HG03565 (cell line): ENCODE measurements at regions not wholly inside any gene's neighbourhood (a gene's known extent, or its start where the extent isn't known, plus 50 kb on each side); places are given as distances from the start of the nearest gene placed in this dataset.
A peak's percentile ranks its signal among the peaks of the same experiment; 100 is the strongest.
"Not testable (repeated sequence)": the region's sequence is repeated elsewhere in the genome, so short reads cannot be mapped to it uniquely, and the experiment has no call there.

ENCODE experiments used
- ATAC-seq: cut with Tn5 transposase; IDR thresholded peaks from one replicate; pipeline ENCODE4 v1.9.1; 2021; ENCODE audit warnings: mild to moderate bottlenecking, moderate library complexity; ENCODE audit not compliant: unreplicated experiment

DNA sequence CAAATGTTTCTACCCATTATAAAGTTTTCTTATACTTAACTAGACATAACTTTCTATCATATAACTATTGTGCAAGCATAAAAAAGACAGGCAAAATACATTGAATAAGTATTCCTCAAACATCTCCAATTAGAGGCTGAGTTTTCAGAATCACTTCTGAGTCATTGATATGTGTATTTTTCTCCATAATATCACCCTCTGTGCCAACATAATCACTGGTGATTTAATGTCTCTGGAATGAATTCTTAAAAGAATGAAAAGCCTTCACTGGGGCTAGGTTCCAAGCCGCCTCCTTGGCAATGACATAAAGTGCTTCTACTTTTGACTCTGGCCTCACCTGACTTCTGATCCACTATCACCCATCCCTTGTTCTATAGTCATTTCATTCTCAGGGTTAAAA, 197.0 kb upstream of the E2F8 start:
- ATAC-seq, result no peak

DNA sequence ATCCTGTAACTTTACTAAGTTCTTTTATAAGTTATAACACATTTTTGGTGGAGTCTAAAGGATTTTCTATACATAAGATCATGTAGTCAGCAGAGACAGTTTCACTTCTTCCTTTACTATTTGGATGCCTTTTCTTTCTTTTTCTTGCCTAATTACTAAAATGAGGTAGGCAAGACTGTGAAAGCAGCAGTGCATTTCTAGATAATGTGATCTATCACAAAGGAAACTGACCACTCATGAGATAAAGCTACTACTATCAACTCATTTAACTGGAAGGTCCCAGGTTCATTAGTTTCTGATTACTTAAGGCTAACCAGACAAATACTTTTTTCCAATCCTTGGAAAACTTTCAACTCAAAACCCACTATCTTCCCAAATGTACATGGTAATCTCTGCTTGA, 196.2 kb upstream of the E2F8 start:
- ATAC-seq, result peak; percentile 32

DNA sequence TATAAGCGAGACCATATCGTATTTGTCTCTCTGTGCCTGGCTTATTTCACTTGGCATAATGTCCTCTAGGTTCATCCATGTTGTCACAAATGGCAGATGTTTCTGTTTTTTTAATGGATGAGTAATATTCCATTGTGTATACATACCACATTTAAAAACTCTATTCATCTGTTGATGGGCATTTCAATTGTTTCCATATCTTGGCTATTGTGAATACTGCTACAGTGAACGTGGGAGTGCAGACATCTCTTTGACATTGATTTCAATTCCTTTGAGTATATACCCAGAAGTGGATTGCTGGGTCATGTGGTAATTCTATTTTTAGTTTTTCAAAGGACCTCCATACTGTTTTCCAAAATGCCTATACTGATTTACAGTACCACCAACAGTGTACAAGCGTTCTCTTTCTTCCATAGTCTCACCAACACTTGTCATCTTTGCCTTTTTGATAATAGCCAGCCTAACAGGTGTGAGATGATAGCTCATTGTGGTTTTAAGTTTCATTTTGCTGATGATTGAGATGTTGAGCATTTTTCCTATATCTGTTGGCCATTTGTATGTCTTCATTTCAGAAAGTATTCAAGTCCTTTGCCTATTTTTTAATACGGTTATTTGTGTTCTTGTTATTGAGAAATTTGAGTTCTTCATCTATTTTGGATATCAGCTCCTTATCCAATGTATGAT, 194.7 kb upstream of the E2F8 start:
- no peak for ATAC-seq

DNA sequence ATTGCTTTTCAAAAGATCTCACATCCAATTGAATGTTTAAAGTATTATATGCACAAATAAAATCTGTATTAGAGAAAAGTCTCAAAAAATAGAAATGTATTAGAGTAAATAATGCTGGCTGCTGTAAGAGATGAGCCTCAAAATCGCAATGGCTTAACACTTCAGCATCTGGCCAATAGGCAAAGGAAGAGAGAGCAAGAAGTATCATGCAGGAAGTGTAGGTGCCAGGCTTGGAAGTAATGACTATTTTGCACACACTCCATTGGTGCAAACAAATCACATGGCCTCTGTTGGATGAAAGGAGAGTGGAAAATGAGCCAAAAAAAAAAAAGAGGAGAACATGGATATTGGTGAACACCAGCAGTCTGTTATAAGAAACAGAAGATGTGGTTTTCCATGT, 193.0 kb upstream of the E2F8 start:
- no peak for ATAC-seq

DNA sequence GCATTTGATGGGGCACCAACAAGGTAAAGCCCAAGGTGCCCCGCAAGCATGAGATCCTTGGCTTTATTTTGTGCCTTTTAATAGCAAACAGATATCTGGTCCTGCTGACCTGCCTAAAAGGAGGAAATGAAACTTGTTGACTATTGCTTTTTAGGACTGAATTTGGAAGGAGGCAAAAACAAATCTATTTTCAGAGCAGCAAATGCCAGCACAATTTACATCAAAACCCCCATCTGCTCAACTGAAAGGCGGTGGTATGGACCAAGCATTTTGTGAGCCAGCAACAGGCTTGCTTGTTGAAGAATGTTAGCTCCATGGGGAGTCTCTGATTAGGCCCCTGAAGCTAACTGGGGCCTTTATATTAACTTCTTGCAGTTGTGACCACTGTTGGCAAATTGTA, 192.6 kb upstream of the E2F8 start:
- peak; percentile 47 for ATAC-seq

DNA sequence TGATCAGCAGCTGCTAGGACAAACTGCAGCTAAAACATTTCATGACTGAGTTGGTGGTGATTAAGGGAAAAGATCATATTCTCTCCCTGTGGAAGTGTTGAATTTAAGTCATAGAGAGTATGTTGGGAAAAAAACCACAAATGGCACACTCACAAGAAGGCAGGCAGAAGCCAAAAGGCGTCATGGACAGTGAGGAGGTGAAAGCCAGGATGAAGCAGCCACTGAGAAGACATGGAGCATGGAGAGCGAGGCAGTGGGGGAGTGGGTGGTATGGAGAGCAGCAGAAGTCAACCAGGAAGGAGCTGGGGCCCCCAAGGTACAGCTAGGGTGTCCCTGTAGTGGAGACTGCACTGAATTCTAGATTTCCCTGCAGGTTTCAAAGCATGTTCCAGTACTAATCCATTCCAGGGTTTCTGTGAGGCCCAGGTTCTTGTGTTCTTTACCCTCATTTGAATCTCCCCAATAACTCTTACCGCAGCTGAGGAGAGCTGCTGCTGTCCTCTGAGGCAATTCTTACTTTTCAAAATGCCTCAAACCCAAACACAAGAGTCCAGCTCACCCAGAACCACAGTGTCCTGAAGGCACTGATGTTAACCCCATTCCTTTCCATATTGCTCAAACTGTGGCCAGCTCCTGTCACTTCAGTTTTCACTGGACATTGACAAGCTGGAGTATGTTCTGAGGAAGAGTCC, 191.8 kb upstream of the E2F8 start:
- ATAC-seq, result peak; percentile 35

DNA sequence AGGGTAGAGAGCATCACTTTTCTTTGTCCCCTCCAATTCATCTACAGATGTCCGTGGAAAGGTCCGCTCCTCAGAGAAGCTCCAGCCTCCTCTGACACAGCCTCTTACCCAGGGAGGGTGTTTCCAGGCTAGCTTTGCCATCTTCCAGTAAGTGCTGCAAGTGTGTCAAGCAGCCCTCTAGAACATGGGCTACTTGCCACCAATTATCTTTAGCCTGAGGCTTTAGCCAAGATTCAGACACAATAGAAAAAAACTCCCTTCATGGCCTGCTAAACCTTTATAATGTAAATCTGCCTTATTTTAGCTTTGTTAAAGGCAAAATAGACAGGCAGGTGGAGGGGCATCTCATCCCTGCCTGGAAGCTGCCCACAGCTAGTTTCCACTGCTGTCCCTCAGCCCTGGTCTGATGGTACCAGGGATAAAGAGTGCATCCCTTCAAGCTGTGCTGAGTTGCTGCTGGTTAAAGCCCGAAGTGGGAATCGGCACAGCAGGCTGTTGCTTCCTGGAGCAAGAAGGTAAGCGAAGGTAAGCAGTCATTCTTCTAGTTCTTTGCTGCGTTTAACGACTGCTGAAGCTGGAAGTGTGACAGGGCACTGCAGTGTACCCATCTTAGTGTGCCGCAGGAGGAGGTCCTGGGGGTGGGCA, 190.1 kb upstream of the E2F8 start:
- ATAC-seq, result no peak

DNA sequence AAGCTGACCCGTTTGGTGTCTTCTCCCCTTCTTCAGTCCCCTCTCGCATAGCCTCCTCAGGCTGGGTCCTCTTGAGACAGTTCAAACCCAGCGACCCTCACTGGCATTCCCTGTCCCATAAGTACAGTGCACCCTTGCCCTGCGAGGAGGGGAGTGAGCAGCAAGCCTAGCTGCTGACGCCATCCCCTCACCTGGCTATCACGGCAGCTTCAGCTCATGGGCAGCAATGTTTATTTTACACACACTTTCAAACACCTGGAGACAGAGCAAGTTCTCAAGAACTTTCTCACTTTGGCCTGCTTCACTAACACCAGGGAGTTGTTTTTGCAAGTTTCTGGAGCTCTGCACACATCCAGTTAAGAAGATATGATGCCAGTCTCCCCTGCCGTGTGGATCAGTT, 189.6 kb upstream of the E2F8 start:
- no peak for ATAC-seq

DNA sequence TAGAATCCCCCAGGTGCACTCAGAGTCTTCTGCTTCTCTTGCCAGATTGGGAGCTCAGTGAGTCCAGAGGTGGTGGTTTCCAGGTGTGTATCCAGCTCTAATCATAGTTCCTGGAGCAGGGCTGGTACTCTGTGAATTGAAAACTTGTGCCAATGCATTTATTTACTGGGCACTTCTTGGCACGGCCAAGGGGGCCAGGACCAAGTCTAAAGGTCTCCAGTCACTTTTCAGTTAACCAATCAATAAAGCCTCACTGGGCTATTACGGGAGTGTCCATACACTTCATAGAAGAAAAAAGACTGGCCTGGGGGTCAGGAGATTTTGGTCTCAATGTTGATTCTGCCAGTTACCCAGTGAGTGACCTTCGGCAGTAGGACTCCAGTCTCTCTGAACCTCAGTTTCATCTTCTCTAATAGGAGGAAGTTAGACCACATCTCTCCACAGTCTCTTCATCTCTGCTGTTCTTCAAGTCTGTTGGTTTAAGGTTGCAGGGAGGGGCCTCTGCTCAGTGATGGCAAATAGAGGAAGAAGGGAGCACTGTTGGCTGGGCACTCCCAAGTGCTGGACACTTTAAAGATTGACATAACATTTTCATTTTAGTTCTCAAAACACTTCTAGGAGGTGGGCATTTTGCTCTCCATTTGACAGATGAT, 188.5 kb upstream of the E2F8 start:
- ATAC-seq, result no peak

DNA sequence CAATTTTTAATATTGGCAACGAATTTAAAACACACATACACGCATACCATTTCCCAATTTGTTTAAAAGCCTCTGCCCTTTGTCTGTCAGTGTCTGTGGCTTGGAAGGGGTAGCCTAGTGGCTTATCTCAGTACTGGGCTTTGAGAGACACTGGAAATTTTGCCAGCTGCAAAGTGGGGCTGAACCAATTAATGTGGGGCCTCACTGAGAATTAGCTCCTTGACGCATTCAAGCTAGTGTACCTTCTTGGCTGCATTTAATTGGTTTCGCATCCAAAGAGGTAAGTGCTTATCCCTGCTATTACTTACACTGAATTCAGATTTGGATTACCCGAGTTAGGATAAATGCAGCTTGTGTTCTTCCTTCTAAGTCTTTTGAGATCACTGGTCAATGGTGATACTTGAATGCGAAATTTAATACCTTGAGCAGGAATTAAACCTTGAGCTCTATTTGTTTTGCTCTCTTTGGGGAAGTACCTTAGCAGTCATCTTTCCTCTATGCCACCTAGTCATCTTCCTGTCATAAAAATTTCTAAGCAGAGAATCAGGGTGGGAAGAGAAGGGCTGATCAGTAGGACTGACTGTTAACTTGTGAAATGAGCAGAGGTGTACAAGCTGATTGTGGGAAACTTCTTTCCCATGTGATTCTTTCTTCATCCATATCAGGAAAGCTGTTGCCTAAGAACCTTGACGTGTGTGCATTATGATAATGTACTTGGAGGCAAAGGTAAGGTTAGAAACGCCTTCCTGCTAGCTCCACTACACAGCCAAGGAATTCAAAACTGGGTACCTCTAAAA, 187.7 kb upstream of the E2F8 start:
- ATAC-seq, result no peak

DNA sequence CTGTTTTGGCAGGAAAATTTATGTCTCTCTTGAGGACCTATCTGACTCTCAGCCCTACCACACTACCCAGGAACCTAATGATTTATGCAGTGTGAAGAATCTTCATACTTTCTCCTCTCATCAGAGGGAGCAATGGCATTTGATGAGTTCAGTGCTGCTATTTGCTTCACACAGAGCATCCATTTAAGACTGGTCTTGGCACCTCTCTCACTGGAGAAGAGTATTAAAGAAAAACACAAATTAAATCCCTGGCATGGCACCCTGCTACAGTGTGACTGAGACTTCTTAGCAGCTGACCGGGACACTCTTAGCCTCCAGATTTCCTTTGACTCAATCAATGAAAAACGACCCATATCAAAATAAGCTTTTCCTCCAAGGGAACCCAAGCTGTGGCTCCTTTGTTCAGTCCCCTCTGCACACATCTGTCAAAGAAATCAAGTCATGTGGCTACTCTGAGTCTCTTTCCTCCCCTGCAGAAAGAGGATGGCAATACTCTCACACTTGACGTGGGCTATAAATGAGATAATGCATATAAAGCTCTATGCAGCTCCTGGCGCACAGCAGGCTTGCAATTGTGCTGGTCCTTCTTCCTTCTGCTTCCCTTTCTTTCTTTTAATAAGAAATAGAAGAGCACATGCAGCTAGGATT, 186.1 kb upstream of the E2F8 start:
- no peak for ATAC-seq

DNA sequence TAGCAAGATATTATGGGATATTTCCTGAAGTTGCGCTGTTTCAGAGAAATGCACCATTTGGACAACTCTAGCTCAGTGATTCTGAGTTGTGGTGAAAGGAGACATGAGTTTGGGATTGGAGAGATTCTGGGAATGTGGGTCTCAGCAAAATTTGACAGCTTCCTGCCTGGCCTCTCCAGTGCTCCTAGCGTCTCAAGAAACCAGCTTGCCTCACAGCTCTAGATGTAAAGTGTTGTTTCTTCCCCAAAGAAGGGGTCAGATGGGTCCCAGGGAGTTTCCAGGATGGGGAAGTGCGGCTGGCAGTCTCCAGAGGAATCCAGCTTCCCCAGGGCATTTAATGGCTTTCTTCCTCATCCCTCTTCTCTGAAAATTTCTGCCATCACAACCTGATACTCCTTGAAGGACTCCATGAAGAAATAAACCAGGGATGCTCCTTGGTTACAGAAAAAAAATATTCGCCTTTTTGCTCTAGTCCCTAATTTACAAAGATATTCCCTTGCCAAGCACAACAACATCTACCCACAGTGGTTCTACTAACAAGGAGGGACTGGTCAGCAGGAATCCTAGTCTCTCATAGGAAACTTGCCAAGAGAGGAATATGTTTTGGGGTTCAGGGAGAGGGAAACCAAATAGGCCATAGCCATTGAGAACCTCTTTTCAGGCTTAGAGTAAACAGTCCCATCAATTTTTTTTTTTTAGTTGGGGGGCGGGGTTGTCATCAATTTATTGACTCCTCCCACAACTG, 185.4 kb upstream of the E2F8 start:
- ATAC-seq, result no peak

DNA sequence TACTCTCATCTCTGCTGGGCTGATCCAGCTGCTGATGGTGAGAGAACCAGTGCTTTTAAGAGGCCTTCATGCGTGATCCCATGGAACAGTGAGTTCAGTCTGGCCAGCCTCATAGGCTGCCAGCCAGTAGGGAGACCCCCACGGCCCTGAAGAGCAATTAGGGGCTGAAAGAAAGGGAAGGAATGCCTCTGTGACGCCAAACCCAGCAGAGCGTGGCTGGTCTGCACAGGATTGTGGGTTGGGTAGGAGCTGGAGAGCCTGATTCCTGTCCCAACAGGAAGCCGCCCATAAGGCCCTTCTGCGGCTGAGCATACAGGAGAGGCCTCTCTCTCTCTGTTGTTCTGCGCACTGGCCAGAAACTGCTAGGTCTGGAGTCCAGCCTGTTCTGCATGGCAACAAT, 181.5 kb upstream of the E2F8 start:
- ATAC-seq, result no peak

DNA sequence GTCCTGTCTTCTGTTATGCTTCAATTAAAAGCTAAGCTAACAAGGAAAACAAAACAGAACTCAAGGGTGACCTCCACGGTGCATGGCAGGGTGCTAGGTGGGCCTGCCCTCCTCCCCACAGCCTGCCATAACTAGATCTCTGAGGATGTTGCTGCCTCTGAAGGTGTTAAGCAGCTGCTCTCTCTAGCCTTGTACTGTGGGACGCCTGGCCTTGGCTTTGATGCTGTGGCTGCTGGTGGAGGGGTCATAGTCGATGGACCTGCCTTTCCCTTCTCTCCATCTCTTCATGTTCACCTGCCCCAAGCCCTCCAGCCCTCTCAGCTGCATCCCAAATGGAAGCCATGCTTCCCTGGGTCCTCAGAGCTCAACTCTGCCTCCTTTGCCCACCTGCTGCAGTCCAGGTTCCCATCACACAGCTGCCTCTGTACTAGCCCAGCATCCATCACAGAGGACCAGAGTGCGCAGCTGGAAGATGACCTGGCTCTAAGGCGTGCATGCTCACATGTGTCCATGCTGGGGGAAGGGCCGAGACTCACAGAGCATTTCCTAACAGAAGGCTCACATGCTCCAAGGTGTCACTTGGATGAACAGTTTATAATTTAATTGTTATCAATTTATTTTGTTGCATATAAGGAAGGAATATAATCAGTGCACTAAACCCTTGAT, 180.3 kb upstream of the E2F8 start:
- no peak for ATAC-seq

DNA sequence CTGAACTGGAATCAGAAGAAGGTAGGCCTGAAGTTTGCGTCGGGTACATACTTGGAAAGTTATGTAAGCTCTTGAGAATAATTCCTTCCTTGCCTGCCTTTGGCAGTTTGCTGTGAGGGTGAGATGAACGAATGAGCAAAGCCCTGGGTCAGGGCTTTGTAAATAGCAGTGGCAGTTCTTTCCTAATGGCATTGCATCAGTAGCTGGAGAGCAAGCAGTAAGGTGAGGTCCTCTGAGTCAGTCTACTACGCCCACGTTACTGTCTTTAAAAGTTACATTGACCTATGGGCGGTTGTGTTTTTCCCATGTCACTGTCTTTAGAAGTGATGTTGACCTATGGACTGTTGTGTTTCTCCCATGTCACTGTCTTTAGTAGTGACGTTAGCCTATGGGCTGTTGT, 179.1 kb upstream of the E2F8 start:
- no peak for ATAC-seq

DNA sequence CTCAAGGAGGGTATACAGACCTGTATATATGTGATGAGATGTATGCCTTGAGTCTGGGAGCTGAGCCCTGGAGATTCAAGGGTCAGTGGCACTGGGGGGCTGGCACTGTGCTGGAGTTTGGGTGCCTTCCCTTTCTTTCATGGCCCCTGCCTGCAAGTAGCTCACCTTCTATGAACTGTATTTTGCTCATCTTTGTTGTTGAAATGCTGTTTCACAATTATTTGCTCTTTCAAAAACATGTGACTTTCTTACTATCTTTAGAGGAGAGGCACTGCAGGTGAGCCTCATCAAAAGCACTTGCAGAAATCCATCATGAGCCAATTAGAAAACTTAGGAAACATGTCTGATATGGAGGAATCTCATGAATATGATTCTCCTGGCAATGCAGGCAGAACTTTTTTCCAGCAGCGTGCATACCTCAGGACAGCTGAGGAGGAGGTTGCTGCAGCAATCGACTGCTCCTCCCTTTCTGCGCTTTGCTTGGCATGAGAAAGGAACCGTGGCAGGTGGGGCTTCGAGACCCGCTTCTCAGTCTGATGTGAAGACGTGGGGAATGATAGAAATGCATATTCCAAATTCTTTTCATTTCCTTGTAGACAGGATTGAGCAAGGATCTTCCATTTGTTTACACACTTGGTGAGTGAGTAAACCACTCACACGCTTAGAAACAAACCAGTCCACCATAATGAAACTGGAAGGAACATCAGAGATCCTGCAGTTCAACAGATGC, 178.4 kb upstream of the E2F8 start:
- no peak for ATAC-seq

DNA sequence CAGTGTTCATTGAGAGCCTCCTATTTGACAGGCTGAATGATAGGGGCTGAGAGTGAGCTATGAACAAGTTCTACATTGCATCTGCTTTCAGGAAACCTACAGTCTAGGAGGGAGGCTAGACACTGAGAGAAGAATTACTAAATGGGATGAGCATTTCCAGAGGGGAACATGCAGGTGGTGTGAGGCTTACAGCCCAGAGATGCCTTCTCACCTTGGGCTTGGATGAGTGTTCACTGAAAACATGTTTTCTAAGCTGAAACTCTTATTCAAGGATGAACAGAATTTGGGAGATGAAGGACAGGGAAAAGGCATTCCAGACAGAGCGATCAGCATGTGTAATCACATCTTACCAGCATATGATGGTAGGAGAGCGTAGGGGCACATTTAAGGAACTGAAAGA, 177.5 kb upstream of the E2F8 start:
- ATAC-seq, result no peak

DNA sequence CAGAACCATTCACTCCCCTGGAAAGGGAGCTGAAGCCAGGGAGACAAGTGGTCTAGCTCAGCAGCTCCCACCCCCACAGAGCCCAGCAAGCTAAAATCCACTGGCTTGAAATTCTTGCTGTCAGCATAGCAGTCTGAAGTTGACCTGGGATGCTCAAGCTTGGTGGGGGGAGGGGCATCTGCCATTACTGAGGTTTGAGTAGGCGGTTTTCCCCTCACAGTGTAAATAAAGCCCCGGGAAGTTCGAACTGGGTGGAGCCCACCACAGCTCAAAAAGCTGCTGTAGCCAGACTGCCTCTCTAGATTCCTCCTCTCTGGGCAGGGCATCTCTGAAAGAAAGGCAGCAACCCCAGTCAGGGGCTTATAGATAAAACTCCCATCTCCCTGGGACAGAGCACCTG, 171.3 kb upstream of the E2F8 start:
- not testable (repeated sequence) for ATAC-seq

DNA sequence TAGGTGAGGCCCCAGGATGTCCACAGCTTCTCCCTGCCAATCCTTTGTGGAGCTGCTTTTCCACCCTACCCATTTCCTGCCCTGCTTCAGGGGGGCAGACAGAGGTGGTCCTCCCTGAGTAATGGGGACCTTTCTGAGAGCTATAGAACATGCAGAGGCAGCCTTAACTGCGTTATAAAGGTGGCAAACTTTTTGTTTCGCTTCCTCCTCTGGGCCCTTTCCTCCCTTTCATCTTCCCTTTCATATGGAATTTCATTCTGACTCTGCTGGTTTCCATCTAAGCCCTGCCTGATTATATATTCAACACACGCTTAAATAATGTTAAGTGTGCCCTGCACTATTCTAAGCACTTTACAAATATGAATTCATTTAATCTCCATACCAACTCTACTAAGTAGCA, 169.3 kb upstream of the E2F8 start:
- ATAC-seq, result peak; percentile 51
